Suppressor macrophage treated with lipopolysaccharide for 4 hours (primary cell): ENCODE measurements at regions not wholly inside any gene's neighbourhood (a gene's known extent, or its start where the extent isn't known, plus 50 kb on each side); places are given as distances from the start of the nearest gene placed in this dataset.
"Not testable (repeated sequence)": the region's sequence is repeated elsewhere in the genome, so short reads cannot be mapped to it uniquely, and the experiment has no call there.

ENCODE experiments used
- DNase-seq: peaks from one replicate; pipeline ENCODE4 v3.0.0-alpha.2; 2020

DNA sequence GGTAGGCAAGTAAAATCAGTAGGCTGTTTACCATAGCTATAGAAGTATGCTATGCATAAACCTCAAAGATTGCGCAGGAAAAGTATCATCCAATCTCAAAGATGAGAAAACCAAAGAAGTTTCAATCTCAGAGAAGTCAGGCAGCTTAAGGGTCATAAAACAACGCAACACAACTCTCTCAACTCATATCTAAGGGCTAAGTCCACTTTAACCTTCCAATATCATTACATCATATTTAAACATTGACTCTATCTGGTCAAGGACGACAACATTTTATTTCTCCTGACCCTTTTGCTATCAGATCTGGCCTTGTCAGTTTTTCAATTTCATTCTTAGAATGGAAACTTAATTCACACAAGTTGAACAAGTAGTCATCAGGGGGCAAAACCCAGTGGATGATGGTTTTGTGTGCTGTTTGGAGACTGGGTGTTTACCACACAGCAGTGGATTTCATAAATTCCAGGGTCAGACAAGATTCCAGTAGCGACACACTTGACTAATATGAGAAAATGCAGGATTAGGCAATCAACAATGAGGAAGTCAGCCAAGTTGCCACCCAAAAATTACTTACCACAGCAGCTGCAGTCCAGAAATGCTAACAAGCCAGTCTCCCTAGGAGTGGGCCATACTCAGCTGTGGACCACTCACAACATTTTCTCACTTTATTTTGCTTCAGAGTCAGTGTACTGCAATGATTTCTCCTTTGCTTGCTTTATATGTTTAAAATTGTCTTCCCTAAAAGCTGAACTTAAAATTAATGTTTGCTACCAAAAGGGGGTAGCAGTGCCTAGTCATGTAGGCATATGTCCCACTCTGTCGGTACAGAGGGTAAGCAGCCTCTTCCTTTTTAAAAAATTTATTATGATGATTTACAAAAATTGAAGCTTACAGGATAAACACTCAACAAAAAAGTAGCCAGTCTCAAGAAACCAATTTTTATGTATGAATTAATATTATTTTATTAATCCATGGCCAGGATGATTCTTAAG lies 131.9 kb upstream of the NBPF9 start:
- DNase-seq = not testable (repeated sequence)

- DNase-seq = not testable (repeated sequence)
Measured at GRCh38 chr1:149237515-149237914, 134.2 kb upstream of the NBPF9 start.

GRCh38 chr1:149239897-149240508 lies 136.7 kb upstream of the NBPF9 start:
- not testable (repeated sequence) for DNase-seq

DNA sequence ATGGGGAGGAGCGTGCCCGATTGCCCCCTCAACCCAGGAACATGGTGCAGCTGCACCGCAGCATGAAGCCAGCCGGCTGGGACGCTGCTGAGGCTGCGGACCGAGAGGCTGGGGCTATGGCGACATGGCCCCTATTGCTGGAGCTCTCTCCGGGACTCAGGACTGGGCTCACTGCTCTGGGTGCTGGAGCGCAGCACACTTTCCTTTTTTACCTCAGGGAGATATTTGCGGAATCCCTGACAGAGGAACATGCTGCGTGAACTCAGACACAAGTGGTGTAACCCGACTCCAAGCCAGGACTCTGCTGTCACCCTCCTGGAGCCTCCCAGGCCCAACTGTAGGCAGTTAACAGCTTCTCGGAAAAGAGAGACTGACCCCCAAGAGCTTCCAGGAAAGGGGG lies 137.2 kb upstream of the NBPF9 start:
- DNase-seq = not testable (repeated sequence)

- not testable (repeated sequence) for DNase-seq
Measured at GRCh38 chr1:149241272-149241671, 137.9 kb upstream of the NBPF9 start.

DNA sequence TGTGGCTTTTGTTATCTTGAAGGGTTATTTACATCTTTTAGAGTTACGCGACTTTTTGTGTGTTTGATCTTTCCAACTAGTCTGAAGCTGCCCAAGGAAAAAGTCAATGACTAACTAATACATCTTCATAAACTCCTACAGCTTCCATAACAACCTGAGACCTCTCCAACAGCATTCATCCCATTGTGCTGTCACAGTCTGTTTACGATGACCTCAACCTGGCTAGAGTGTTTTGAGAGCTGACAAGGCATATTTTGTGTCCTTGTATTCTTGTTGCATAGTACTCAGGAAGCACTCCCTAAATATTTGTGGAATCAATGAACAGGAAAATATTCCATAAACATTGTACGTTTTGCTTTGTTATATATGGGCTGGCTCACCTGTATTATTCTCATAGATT lies 140.2 kb upstream of the NBPF9 start:
- DNase-seq = not testable (repeated sequence)

- DNase-seq = not testable (repeated sequence)
Measured at GRCh38 chr1:149244621-149245020, 141.3 kb upstream of the NBPF9 start.

GRCh38 chr1:149246212-149246611 lies 142.9 kb upstream of the NBPF9 start:
- DNase-seq = not testable (repeated sequence)

DNA sequence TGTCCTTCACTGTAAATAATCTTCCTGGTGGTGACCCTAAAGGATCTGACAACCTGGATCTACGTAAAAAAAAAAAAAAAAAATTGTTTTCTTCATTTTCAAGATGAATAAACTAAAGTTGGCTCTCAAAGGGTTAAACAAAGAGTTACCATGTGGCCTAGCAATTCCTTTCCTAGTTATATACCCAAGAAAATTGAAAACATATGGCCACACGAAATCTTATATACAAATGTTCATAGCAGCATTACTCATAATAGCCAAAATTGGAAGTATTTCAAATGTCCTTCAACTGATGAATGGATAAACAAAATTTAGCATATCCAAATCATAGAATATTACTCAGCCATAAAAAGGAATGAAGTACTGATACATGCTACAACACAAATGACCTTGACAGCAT lies 145.3 kb upstream of the NBPF9 start:
- not testable (repeated sequence) for DNase-seq

- DNase-seq = not testable (repeated sequence)
Measured at GRCh38 chr1:149249850-149250467, 146.6 kb upstream of the NBPF9 start.

GRCh38 chr1:149254894-149255847 lies 151.8 kb upstream of the NBPF9 start:
- DNase-seq = not testable (repeated sequence)

GRCh38 chr1:149260284-149260683 lies 156.9 kb upstream of the NBPF9 start:
- not testable (repeated sequence) for DNase-seq

DNA sequence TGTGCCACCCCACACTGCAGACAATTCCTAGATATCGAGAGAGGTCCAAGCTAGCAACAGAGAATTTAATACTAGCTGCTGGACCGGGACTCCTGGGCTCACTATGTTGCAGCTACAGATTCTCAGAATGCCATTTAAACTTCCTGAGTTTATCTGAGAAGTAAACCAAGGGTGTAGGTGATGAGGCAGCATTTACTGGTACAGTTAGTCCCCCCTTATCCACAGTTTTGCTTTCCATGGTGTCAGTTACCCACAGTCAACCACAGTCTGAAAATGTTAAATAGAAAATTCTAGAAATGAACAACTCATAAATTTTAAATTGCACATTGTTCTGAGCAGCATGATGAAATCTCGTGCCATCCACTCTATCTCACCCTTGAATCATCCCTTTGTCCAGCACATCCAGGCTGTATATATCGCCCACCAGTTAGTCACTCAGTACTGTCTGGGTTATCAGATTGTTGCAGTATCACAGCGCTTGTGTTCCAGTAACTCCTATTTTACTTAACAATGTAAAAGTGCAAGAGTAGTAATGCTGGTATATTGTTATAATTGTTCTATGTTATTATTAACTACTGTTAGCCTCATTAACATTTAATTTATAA lies 157.5 kb upstream of the NBPF9 start:
- DNase-seq = not testable (repeated sequence)

GRCh38 chr1:149267287-149267686 lies 163.9 kb upstream of the NBPF9 start:
- DNase-seq = not testable (repeated sequence)

DNA sequence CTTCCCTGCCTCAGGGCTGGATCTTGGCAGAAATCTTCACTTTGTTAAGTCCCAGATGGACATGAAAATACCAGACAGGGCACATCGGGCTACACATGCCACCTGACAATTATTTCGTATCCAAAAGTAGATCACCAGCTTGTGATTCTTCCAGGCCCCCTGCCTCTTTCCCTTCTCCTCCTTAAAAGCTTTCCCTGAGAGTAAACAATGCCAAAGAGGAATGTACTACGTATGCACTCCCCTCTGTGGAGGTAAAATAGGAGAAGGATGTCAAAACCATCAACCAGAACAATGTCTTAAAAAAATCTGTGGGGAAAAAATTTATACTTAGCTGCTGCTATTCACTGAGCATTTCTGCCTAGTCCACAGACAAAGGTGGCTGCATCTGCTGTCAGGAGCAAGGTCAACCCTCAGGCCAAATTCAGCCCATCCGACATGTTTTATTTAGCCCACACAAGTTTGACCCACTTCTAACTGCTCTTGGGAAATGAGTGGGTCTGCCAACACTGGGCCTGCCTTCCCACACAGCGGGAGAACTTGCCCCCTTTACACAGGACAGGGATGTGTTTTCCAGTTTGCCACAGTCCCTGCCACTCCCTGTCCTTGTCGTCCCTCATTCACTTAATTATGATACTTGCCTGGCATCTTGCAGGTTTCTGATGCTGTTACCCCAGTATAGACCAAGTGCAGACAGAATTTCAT lies 165.8 kb upstream of the NBPF9 start:
- DNase-seq = not testable (repeated sequence)

DNA sequence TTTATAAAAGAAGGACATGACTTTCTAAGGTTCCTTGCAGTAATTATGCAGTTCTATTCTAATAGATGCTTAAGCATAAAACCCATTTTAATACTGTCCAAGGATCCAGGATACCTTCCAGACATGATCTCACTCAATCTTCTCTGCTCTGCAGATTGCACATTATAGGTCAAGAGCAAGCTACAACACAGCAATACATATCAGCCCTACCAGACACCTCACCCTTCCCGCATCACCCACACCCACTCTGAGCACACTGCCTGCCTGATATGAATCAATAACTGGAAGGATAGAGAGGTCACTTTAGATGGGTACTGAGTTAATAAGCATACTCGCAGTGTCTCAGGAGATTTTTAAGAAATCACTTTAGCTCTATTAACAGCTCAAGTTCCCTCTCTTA lies 166.5 kb upstream of the NBPF9 start:
- DNase-seq = not testable (repeated sequence)

- DNase-seq = not testable (repeated sequence)
Measured at GRCh38 chr1:149274493-149274892, 171.1 kb upstream of the NBPF9 start.

GRCh38 chr1:149275802-149276201 lies 172.5 kb upstream of the NBPF9 start:
- not testable (repeated sequence) for DNase-seq

- DNase-seq = not testable (repeated sequence)
Measured at GRCh38 chr1:149276496-149276895, 173.1 kb upstream of the NBPF9 start.

GRCh38 chr1:149278156-149278555 lies 174.8 kb upstream of the NBPF9 start:
- not testable (repeated sequence) for DNase-seq

- DNase-seq = not testable (repeated sequence)
Measured at GRCh38 chr1:149279015-149279414, 175.7 kb upstream of the NBPF9 start.
